ENCODE measurements at regions not wholly inside any gene's neighbourhood (a gene's known extent, or its start where the extent isn't known, plus 50 kb on each side); places are given as distances from the start of the nearest gene placed in this dataset.
"Not testable (repeated sequence)": the region's sequence is repeated elsewhere in the genome, so short reads cannot be mapped to it uniquely, and the experiment has no call there.

GRCh38 chr6:4677011-4677750 is 99.0 kb upstream of the CDYL start:
- DNase-seq (ENCODE audit: low read depth, low spot score), result no peak

GRCh38 chr6:4676016-4676415 is 100.2 kb upstream of the CDYL start:
- DNase-seq (ENCODE audit: low read depth, low spot score), result no peak

GRCh38 chr6:4675121-4675520 is 101.1 kb upstream of the CDYL start:
- no peak for DNase-seq (ENCODE audit: low read depth, low spot score)

- no peak for DNase-seq (ENCODE audit: low read depth, low spot score)
Measured at GRCh38 chr6:4673861-4674260, 102.3 kb upstream of the CDYL start.

DNA sequence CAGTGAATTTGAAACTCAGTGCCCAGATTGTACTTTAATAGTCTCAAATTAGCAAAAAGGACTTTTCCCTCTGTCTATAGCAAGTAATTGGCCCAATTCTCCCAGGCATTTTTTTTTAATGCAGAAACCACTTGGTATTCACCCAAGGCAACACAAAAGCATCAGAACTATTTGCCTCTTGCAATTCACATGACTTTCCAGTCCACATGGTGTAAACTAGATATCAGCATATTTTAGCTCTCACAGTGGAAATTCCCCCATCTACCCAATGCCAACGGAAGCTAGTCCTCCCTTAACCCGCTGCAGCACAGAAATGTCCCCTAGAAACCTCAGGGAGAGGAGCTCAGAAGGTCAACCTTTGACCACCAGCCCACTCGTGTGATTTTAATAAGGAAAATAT is 103.4 kb upstream of the CDYL start:
- no peak for DNase-seq (ENCODE audit: low read depth, low spot score)

DNA sequence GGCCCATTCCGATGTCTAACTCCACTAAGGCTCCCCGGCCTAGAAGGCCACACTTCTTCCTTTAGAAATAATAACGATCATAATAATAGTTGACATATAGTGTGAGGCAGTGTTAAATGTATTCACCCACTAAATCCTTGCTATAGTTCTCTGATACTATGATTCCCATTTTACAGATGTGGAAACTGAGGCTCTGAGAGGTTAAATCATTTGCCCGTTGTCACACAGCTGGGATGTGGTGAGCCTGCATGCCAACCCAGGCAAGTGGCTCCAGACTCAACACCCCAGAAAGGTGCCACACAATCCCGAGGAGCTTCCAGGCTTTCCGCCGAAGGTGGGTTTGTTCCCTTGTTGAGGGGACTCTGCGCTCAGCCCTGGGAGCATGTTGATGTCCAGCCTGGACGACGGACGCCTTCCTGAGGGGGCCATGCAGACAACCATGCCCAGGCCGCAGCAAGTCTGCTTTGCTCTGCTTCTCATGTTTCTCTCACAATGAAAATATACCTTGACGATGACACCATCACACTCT is 104.6 kb upstream of the CDYL start:
- no peak for DNase-seq (ENCODE audit: low read depth, low spot score)

DNA sequence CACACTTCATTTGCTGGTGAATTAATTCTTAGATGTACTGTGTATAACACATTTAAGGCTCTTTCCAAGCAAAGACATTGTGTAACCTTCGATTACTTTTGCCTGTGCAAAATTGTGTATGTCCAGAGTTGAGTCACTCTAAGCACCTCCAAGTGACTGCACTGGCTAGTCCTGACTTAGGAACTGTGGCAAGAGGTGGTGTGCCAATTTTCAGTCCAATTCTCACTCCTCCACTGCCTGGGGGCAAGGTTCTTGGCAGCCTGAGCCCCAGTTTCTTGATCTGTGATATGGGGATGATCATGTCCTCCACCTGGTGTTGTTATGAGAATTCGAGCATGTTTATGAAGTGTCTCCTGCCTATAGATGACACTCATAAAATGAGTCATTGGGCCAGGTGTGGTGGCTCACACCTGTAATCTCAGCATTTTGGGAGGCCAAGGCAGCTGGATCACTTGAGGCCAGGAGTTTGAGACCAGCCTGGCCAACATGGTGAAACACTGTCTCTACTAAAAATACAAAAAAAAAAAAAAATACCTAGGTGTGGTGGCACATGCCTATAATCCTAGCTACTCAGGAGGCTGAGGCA is 105.3 kb upstream of the CDYL start:
- no peak for DNase-seq (ENCODE audit: low read depth, low spot score)

- no peak for DNase-seq (ENCODE audit: low read depth, low spot score)
Measured at GRCh38 chr6:4670290-4670689, 105.9 kb upstream of the CDYL start.

- no peak for DNase-seq (ENCODE audit: low read depth, low spot score)
Measured at GRCh38 chr6:4668271-4669179, 107.7 kb upstream of the CDYL start.

DNA sequence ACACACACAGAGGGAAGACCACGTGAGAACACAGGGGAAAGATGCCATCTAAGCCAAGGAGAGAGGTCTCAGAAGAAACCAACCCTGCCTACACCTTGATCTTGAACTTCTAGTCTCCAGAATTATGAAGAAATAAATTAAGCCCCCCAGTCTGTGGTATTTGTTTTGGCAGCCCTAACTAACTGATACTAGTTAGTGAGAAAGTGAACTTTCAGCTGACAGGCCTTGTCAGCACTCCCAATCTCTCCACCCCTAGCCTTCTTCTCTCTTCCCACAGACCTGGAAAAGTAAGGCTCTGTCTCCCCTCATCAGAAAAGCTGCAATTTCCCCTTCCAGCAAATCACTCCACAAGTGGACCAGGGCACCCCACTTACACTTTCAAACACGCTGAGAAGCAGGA is 108.6 kb upstream of the CDYL start:
- no peak for DNase-seq (ENCODE audit: low read depth, low spot score)

GRCh38 chr6:4666886-4667513 is 109.2 kb upstream of the CDYL start:
- no peak for DNase-seq (ENCODE audit: low read depth, low spot score)

DNA sequence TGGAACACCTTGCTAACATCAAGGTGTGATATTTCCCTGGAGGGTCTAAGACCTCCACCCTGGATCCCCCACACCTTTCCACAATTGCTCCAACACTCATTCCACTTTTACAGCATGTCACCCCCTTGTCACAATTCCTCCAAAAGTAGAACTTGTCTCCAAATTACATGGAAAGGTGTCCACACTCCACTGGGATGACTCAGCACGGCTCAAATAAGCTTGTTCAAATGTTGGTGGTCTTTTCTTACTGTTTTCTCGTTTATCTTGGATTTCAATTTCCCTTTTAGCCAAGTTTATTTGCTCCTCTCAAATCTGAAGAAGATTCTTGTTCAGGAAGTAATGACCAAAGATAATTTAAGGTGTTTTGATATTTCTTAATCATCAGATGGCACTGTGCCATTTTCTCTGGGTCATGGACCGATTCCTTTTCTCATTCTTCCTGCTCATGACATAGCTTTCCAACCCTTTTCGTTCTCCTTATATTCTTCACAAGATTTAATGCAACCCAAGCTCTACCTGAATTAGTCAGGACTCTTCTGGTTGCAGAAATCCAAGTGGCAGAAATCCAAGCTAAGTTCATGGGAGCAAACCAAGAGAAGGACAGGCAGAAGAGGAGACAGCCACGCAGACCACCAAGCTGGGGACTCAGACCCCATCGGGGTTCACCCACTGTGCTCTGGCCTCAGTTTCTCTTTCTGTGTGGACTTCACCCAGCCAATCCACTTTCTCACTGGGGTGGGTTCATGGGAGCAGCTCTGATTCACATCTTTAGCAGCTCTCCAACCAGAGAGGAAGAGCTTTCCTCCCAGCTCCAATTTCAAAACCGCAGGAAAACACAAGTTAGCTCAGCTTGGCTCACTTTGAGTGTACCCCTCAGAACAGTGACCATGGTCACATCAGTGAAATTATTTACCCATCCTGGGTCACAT is 110.5 kb upstream of the CDYL start:
- DNase-seq (ENCODE audit: low read depth, low spot score), result no peak

GRCh38 chr6:4664911-4665310 is 111.3 kb upstream of the CDYL start:
- no peak for DNase-seq (ENCODE audit: low read depth, low spot score)

DNA sequence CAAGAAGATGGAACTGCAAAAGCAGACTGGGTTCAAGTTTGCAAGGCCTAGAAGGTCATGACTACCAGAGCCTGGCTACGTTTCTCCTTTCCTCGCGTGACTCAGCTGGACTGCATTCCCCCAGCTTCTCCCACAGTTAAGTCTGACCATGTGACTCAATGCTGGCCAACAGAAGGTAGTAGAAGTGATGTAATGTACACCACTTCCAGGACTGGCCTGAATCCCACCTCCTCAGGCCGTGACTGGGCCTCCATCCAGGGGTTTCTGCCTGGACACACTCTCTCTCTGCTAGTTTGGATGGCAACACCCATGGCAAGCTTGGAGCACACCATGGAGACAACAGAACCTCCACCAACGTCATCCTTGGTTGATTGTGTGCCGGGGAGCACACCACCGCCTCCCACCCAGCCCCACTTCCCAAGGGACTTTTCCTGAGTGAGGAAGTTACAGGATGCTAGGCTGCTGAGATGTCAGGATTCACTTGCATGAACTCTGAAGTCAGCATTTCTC is 112.0 kb upstream of the CDYL start:
- no peak for DNase-seq (ENCODE audit: low read depth, low spot score)

DNA sequence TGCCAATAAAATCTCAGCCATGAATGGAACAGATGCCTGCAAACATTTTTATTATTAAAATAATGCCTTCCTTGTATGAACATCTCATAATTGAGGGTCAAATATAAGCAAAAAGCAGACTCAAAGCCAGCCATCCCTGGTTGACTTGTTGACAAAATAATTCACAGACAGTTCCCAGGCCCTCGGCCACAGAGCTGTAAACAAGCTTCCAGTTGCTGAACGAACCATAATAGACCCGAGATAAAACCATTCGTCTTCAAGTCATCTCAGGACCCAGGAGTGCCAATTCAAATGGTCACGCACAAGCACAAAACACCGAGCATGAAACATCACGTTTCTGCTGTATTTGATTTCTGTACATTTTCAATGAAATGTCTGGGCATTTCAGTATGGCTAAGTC is 113.3 kb upstream of the CDYL start:
- DNase-seq (ENCODE audit: low read depth, low spot score), result no peak

- peak; percentile 46 for DNase-seq (ENCODE audit: low read depth, low spot score)
Measured at GRCh38 chr6:4661391-4661790, 114.8 kb upstream of the CDYL start.

- no peak for DNase-seq (ENCODE audit: low read depth, low spot score)
Measured at GRCh38 chr6:4660377-4661321, 115.6 kb upstream of the CDYL start.

DNA sequence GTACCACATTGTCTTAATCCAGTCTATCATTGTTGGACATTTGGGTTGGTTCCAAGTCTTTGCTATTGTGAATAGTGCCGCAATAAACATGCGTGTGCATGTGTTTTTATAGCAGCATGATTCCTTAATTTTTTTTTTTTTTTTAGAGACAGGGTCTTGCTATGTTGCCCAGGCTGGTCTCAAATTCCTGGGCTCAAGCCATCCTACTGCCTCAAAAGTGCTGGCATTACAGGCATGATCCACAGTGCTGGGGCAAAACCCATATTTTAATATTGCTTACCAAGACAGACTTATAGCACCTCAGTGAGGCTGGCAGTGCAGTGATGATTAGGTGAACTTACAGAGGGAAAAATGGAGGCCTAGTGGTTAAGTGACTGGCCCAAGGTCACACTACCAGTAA is 116.5 kb upstream of the CDYL start:
- not testable (repeated sequence) for DNase-seq (ENCODE audit: low read depth, low spot score)

DNA sequence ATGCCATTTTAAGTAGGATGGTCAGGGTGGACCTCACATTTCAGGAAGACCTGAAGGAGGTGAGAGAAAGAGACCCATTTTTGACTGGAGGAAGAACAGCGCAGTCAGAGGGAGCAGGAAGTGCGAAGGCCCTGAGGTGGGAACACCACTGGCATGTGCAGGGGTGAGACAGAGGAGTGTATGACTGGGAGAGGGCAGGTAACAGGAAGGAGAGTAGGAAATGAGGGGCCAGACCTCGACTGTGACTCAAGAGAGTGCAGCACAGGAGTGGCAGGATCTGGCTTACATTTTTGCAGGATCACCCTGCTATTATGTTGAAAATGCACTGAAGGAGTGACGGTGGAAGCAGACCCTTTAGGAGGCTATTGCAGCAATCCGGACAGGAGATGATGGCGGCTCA is 117.7 kb upstream of the CDYL start:
- DNase-seq (ENCODE audit: low read depth, low spot score), result no peak
